Central memory CD4-positive, alpha-beta T cell (primary cell): ENCODE measurements at regions not wholly inside any gene's neighbourhood (a gene's known extent, or its start where the extent isn't known, plus 50 kb on each side); places are given as distances from the start of the nearest gene placed in this dataset.

Experiments
- DNase-seq: peaks from one replicate; pipeline ENCODE4 v3.0.0; 2022

DNA sequence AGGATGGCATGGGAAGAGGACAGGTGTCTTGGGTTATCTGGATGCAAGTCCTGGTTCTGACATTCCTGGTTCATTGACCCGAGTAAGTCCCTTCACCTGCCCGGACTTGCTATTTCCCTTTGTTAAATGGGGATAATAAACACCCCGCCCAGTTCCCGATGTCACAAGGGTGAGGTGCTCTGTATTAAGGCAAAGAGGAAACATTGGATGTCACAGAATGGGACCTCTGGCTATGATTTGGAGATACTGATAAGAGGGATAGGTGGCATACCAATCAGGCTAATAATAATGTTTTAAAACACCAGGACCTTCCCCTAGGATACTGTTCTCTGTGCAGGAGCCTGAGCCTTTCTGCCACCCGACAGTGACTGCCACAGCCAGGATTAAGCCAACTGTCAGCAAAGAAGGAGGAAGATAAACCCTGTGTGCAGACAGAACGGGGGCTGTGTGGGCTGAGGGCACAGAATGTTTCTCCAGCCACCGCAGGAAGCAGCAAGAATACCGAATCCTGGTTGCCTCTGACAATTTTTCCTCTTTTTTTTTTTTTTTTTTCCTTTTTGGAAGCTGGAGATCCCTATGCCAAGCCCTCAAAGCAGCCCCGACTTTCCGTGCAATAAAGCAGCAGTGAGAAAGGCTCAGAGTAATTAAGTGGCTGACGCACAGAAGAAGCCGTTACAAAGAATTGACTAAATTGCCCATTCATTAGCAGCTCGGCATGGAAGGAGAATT is 336.6 kb downstream of the SMAD2 start:
- no peak for DNase-seq

GRCh38 chr18:47591429-47591828 is 339.0 kb downstream of the SMAD2 start:
- DNase-seq: no peak

DNA sequence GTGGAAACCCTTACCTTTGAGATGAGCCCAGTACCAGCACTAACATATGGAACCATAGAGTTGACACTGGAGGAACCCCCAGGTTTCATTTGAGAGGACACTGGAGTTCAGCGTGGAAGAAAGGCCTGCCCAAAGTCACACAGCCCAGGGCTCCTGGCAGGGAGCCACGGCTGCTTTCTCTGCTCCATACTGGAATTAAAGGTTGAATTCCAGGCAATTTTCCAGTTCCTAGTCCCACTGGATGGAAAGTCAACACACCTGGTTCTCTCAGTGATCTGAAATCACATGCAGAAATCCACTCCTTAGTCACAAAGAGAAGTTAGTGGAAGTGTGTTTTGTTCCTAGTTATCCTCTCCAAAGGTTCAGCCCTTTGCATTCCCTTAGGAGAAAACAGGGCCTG is 336.1 kb upstream of the SKOR2 start:
- DNase-seq: no peak

- DNase-seq: no peak
These were observed 335.1 kb upstream of the SKOR2 start for GRCh38 chr18:47586418-47587070.

DNA sequence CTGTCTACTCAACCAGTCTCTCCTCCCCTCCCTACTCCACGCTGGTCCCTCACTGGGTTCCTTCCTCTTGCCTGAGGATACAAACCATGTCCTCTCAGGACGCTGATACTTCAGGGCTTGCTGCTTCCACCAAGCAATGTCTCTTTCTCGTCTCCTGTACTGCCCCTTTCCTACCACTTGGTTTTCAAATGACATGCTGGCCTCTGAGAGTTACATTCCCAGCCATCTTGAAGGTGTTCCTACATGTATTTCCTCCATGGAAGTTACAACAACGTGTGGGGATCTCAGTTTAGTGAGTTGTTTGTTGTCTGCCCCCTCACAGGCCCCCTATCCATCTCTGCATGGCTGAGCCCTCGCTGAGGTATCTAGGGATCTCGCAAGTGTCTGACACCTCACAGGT is 334.5 kb upstream of the SKOR2 start:
- no peak for DNase-seq

GRCh38 chr18:47585136-47585535 is 333.7 kb upstream of the SKOR2 start:
- DNase-seq: no peak

GRCh38 chr18:47582093-47582492 is 330.6 kb upstream of the SKOR2 start:
- DNase-seq: no peak

- DNase-seq: no peak
These were observed 326.1 kb upstream of the SKOR2 start for GRCh38 chr18:47577520-47577919.

- no peak for DNase-seq
These were observed 323.5 kb upstream of the SKOR2 start for GRCh38 chr18:47574966-47575365.

- no peak for DNase-seq
These were observed 320.5 kb upstream of the SKOR2 start for GRCh38 chr18:47571957-47572356.

GRCh38 chr18:47566809-47567208 is 315.3 kb upstream of the SKOR2 start:
- DNase-seq: no peak

- no peak for DNase-seq
These were observed 309.6 kb upstream of the SKOR2 start for GRCh38 chr18:47560723-47561715.

DNA sequence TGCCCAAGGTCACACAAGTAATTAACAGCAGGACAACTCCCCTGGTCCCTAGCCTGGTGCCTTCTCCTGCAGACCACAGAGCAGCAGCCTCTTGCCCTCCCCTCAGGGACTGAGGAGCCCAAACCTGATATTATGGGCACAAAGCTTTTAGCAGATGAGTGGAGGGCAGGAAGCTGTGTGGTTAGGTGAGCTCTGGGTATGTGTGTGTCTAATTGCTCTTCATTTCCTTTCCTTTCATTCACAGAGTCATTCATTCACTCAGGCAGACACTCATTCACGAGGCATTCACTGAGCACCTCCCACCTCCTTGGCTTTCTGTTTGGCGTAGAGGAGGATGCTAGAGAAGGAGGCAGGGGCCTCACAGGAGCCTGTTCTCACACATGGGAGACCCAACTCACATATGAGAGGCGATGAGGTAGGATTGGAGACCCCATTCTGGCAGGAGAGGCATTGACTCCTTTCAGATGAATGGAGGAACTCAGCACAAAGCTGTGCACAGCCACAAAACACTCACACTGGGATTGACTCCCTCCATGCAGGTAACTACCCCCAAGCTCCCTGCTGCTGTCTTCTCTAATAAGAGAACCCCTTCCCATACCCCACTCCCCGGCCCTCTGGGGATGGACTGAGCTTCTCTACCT is 306.8 kb upstream of the SKOR2 start:
- DNase-seq: no peak

GRCh38 chr18:47557160-47557559 is 305.7 kb upstream of the SKOR2 start:
- DNase-seq: no peak

DNA sequence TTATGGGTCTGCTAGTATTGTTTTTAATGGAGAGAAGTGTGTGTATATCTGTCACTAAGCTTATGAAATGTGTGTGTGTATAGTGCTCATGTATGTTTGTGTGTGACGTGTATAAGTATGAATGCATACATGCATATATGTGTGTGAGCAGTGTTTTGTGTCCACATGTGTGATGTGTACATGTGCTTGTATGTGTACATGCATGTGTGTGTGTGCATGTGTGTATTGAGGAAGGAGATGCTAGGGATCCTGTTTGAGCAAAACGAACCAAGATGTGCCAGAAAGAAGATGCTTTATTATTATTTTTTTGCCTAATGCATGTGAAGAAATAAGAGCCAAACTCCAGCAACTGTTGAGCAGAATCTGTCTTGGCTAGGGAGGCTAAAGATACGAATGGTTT is 301.3 kb upstream of the SKOR2 start:
- DNase-seq: no peak

DNA sequence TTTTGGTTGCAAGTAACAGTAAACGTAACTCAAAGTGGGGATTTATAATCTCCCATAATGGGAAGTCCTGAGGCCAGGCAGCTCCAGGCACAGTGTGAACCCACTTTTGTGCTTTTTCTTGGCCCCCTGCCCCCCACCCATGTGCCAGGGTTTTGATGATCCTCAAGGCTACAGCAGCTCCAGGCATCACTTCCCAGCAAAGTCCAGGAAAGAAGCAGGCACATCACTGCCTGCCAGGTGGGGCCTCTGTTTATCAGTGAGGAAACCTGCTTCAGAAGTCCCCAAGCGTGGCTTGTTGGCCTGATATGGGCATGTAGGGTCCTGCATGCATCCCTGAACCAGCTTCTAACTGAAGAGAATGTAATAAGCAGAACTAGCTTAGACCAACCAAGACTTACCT is 299.2 kb upstream of the SKOR2 start:
- no peak for DNase-seq

GRCh38 chr18:47549021-47549540 is 297.6 kb upstream of the SKOR2 start:
- no peak for DNase-seq

GRCh38 chr18:47547539-47548202 is 296.2 kb upstream of the SKOR2 start:
- no peak for DNase-seq

- DNase-seq: no peak
These were observed 294.2 kb upstream of the SKOR2 start for GRCh38 chr18:47545613-47546012.

GRCh38 chr18:47543080-47543479 is 291.6 kb upstream of the SKOR2 start:
- no peak for DNase-seq

GRCh38 chr18:47542551-47542950 is 291.1 kb upstream of the SKOR2 start:
- no peak for DNase-seq

- no peak for DNase-seq
These were observed 280.3 kb upstream of the SKOR2 start for GRCh38 chr18:47531717-47532116.
